Fibroblast of pulmonary artery (primary cell): ENCODE measurements at regions not wholly inside any gene's neighbourhood (a gene's known extent, or its start where the extent isn't known, plus 50 kb on each side); places are given as distances from the start of the nearest gene placed in this dataset.

Source experiments
- DNase-seq: peaks from one replicate; pipeline ENCODE4 v3.0.0-alpha.2; 2010; ENCODE audit warnings: low read depth
- H3K4me3 ChIP-seq: replicated peaks from 2 replicates; pipeline ENCODE4 v1.5.1; 2011; ENCODE audit warnings: low read depth, mild to moderate bottlenecking, control low read depth, low read length, moderate library complexity
- CTCF ChIP-seq: IDR thresholded peaks from 2 replicates; pipeline ENCODE4 v1.5.1; 2011; ENCODE audit warnings: mild to moderate bottlenecking, control low read depth, low read length, inconsistent platforms; ENCODE audit errors: missing control alignments

GRCh38 chr7:38051311-38051710 is 126.7 kb upstream of the STARD3NL start:
- no peak for DNase-seq
- no peak overlapping the region for H3K4me3 ChIP-seq
- no peak for TF ChIP-seq CTCF

- H3K4me3 ChIP-seq = no peak overlapping the region
- DNase-seq = no peak
- no peak for TF ChIP-seq CTCF
These were observed 126.3 kb upstream of the STARD3NL start for GRCh38 chr7:38051786-38052185.

GRCh38 chr7:38052786-38053185 is 125.3 kb upstream of the STARD3NL start:
- TF ChIP-seq CTCF = no peak
- DNase-seq = no peak
- no peak overlapping the region for H3K4me3 ChIP-seq

GRCh38 chr7:38054199-38054598 is 123.8 kb upstream of the STARD3NL start:
- no peak for DNase-seq
- H3K4me3 ChIP-seq = no peak overlapping the region
- TF ChIP-seq CTCF = no peak

GRCh38 chr7:38057829-38058228 is 120.2 kb upstream of the STARD3NL start:
- no peak overlapping the region for H3K4me3 ChIP-seq
- no peak for DNase-seq
- no peak for TF ChIP-seq CTCF

- no peak for TF ChIP-seq CTCF
- DNase-seq = no peak
- H3K4me3 ChIP-seq = no peak overlapping the region
These were observed 117.9 kb upstream of the STARD3NL start for GRCh38 chr7:38060116-38060515.

GRCh38 chr7:38060637-38061036 is 117.4 kb upstream of the STARD3NL start:
- no peak for DNase-seq
- TF ChIP-seq CTCF = no peak
- no peak overlapping the region for H3K4me3 ChIP-seq
